Urinary bladder (tissue), 3 donors: ENCODE measurements at regions not wholly inside any gene's neighbourhood (a gene's known extent, or its start where the extent isn't known, plus 50 kb on each side); places are given as distances from the start of the nearest gene placed in this dataset.

Experiments used
- DNase-seq: peaks from one replicate; pipeline ENCODE4 v3.0.0-alpha.2; 2015; ENCODE audit errors: extremely low spot score
- H3K27ac ChIP-seq: one replicate; pipeline ENCODE4 v1.5.1; 2013; ENCODE audit warnings: low read depth, mild to moderate bottlenecking, moderate library complexity
- H3K36me3 ChIP-seq: one replicate; pipeline ENCODE4 v1.6.1; 2013; ENCODE audit warnings: mild to moderate bottlenecking, moderate library complexity; ENCODE audit not compliant: insufficient read depth
- H3K4me1 ChIP-seq: one replicate; pipeline ENCODE4 v1.6.1; 2013; ENCODE audit warnings: mild to moderate bottlenecking, moderate library complexity; ENCODE audit not compliant: insufficient read depth
- H3K4me3 ChIP-seq: one replicate; pipeline ENCODE4 v1.5.1; 2013; ENCODE audit warnings: low read depth, low read length
- WGBS: extraction: QIAGEN DNeasy Blood & Tissue Kit; methylation state at CpG from one replicate; pipeline ENCODE4 v1.1.7; 2013; 5-methylcytosine and 5-hydroxymethylcytosine counted together
- donor health status: healthy with polysubstance abuse.
- donor health status: healthy.

- WGBS, result 81% methylated on average over 4 of the region's 4 CpGs
- Histone ChIP-seq H3K4me1 (no peaks in the 10 kb centered on the region), H3K27ac (no peak overlapping the region), H3K4me3 (no peak overlapping the region), H3K36me3 (no peaks in the 10 kb centered on the region)
- no peak for DNase-seq
These were observed 433.7 kb downstream of the GPM6A start for GRCh38 chr4:175378372-175378771.

GRCh38 chr4:175380841-175381240 is 431.2 kb downstream of the GPM6A start:
- no peaks in the 10 kb centered on the region for H3K36me3 ChIP-seq
- no peaks in the 10 kb centered on the region for H3K4me1 ChIP-seq
- no peak overlapping the region for H3K4me3 ChIP-seq
- H3K27ac ChIP-seq, result no peak overlapping the region
- WGBS, result 64% methylated on average over 6 of the region's 6 CpGs
- no peak for DNase-seq

GRCh38 chr4:175385797-175386196 is 426.3 kb downstream of the GPM6A start:
- WGBS, result 53% methylated on average over 1 of the region's 1 CpG

GRCh38 chr4:175386776-175387507 is 425.1 kb downstream of the GPM6A start:
- Histone ChIP-seq H3K36me3 (no peaks in the 10 kb centered on the region), H3K27ac (no peak overlapping the region), H3K4me3 (no peak overlapping the region), H3K4me1 (no peaks in the 10 kb centered on the region)
- 81% methylated on average over 9 of the region's 9 CpGs for WGBS
- DNase-seq, result no peak

More at GRCh38 chr4:175385797-175386196, 426.3 kb downstream of the GPM6A start:
- Histone ChIP-seq H3K4me1 (no peaks in the 10 kb centered on the region), H3K4me3 (no peak overlapping the region), H3K36me3 (no peaks in the 10 kb centered on the region), H3K27ac (no peak overlapping the region)
- no peak for DNase-seq

- no peak for DNase-seq
- no peaks in the 10 kb centered on the region for H3K36me3 ChIP-seq
- H3K4me3 ChIP-seq, result no peak overlapping the region
- H3K27ac ChIP-seq, result no peak overlapping the region
- no peaks in the 10 kb centered on the region for H3K4me1 ChIP-seq
These were observed 417.9 kb downstream of the GPM6A start for GRCh38 chr4:175394208-175394607.

- Histone ChIP-seq H3K4me1 (no peaks in the 10 kb centered on the region), H3K36me3 (no peaks in the 10 kb centered on the region), H3K27ac (no peak overlapping the region), H3K4me3 (no peak overlapping the region)
- WGBS, result 41% methylated on average over 2 of the region's 2 CpGs
- DNase-seq, result no peak
These were observed 406.1 kb downstream of the GPM6A start for GRCh38 chr4:175405961-175406360.

- Histone ChIP-seq H3K27ac (no peak overlapping the region), H3K36me3 (no peaks in the 10 kb centered on the region), H3K4me1 (no peaks in the 10 kb centered on the region), H3K4me3 (no peak overlapping the region)
- 75% methylated on average over 2 of the region's 2 CpGs for WGBS
- no peak for DNase-seq
These were observed 404.1 kb downstream of the GPM6A start for GRCh38 chr4:175407926-175408325.

- Histone ChIP-seq H3K4me1 (no peaks in the 10 kb centered on the region), H3K27ac (no peak overlapping the region), H3K36me3 (no peaks in the 10 kb centered on the region), H3K4me3 (no peak overlapping the region)
- DNase-seq, result no peak
These were observed 400.8 kb downstream of the GPM6A start for GRCh38 chr4:175411251-175411650.

GRCh38 chr4:175412161-175412560 is 399.9 kb downstream of the GPM6A start:
- Histone ChIP-seq H3K27ac (no peak overlapping the region), H3K4me1 (no peaks in the 10 kb centered on the region), H3K4me3 (no peak overlapping the region), H3K36me3 (no peaks in the 10 kb centered on the region)
- 52% methylated on average over 3 of the region's 3 CpGs for WGBS
- DNase-seq, result no peak

- Histone ChIP-seq H3K27ac (no peak overlapping the region), H3K4me1 (no peaks in the 10 kb centered on the region), H3K36me3 (no peaks in the 10 kb centered on the region), H3K4me3 (no peak overlapping the region)
- no peak for DNase-seq
- WGBS, result 46% methylated on average over 2 of the region's 2 CpGs
These were observed 399.3 kb downstream of the GPM6A start for GRCh38 chr4:175412746-175413145.

- WGBS, result 79% methylated on average over 5 of the region's 5 CpGs
- H3K4me1 ChIP-seq, result no peaks in the 10 kb centered on the region
- no peaks in the 10 kb centered on the region for H3K36me3 ChIP-seq
- no peak overlapping the region for H3K27ac ChIP-seq
- DNase-seq, result no peak
- H3K4me3 ChIP-seq, result no peak overlapping the region
These were observed 398.5 kb downstream of the GPM6A start for GRCh38 chr4:175413561-175413960.

- WGBS, result 70% methylated on average over 2 of the region's 2 CpGs
- H3K4me3 ChIP-seq, result no peak overlapping the region
- no peaks in the 10 kb centered on the region for H3K36me3 ChIP-seq
- H3K4me1 ChIP-seq, result no peaks in the 10 kb centered on the region
- no peak overlapping the region for H3K27ac ChIP-seq
- DNase-seq, result no peak
These were observed 397.5 kb downstream of the GPM6A start for GRCh38 chr4:175414602-175415001.

- DNase-seq, result no peak
- Histone ChIP-seq H3K4me3 (no peak overlapping the region), H3K36me3 (no peaks in the 10 kb centered on the region), H3K27ac (no peak overlapping the region), H3K4me1 (no peaks in the 10 kb centered on the region)
- WGBS, result 52% methylated on average over 3 of the region's 3 CpGs
These were observed 393.5 kb downstream of the GPM6A start for GRCh38 chr4:175418516-175418915.

- no peak overlapping the region for H3K4me3 ChIP-seq
- no peak overlapping the region for H3K27ac ChIP-seq
- no peaks in the 10 kb centered on the region for H3K36me3 ChIP-seq
- H3K4me1 ChIP-seq, result no peaks in the 10 kb centered on the region
- DNase-seq, result no peak
- 58% methylated on average over 2 of the region's 2 CpGs for WGBS
These were observed 392.8 kb downstream of the GPM6A start for GRCh38 chr4:175419236-175419718.

- Histone ChIP-seq H3K36me3 (no peaks in the 10 kb centered on the region), H3K4me1 (no peaks in the 10 kb centered on the region), H3K4me3 (no peak overlapping the region), H3K27ac (no peak overlapping the region)
- no peak for DNase-seq
- WGBS, result 63% methylated on average over 3 of the region's 3 CpGs
These were observed 390.6 kb downstream of the GPM6A start for GRCh38 chr4:175421506-175421905.
